Astrocyte (in vitro differentiated cells and primary cell): ENCODE measurements at regions not wholly inside any gene's neighbourhood (a gene's known extent, or its start where the extent isn't known, plus 50 kb on each side); places are given as distances from the start of the nearest gene placed in this dataset.

Experiments used
- DNase-seq: peaks from one replicate; pipeline ENCODE4 v3.0.0-alpha.2; 2010; ENCODE audit warnings: low read depth
- FAIRE-seq: peaks from 2 replicates; lab custom pipeline; 2011; peaks lifted over from hg19 to GRCh38; lab: Jason Lieb, UNC
- H2AFZ ChIP-seq: 2 replicates; pipeline ENCODE4 v1.6.0; 2012; ENCODE audit warnings: low read depth, low read length, inconsistent platforms
- H3K27ac ChIP-seq: 2 replicates; pipeline ENCODE4 v1.5.1; 2011; ENCODE audit warnings: low read depth, low read length, inconsistent platforms
- H3K27me3 ChIP-seq: 2 replicates; pipeline ENCODE4 v1.6.0; 2011; ENCODE audit warnings: low read length, inconsistent platforms; ENCODE audit not compliant: insufficient read depth
- H3K36me3 ChIP-seq: 2 replicates; pipeline ENCODE4 v1.5.1; 2011; ENCODE audit warnings: low read length, inconsistent platforms; ENCODE audit not compliant: insufficient read depth
- H3K4me1 ChIP-seq: 2 replicates; pipeline ENCODE4 v1.5.1; 2011; ENCODE audit warnings: low read length, inconsistent platforms; ENCODE audit not compliant: insufficient read depth
- H3K4me2 ChIP-seq: 2 replicates; pipeline ENCODE4 v1.6.0; 2012; ENCODE audit warnings: low read length, inconsistent platforms
- H3K4me3 ChIP-seq: 2 replicates; pipeline ENCODE4 v1.5.1; 2011; ENCODE audit warnings: low read depth, mild to moderate bottlenecking, low read length, inconsistent platforms; ENCODE audit not compliant: insufficient read depth
- H3K79me2 ChIP-seq: 2 replicates; pipeline ENCODE4 v1.6.0; 2012; ENCODE audit warnings: mild to moderate bottlenecking, low read length, inconsistent platforms; ENCODE audit not compliant: insufficient read depth
- H3K9ac ChIP-seq: 2 replicates; pipeline ENCODE4 v1.6.0; 2012; ENCODE audit warnings: mild to moderate bottlenecking, low read length, inconsistent platforms
- H3K9me3 ChIP-seq: 2 replicates; pipeline ENCODE4 v1.5.1; 2012; ENCODE audit warnings: low read depth, mild to moderate bottlenecking, low read length, inconsistent platforms; ENCODE audit not compliant: insufficient read depth
- H4K20me1 ChIP-seq: 2 replicates; pipeline ENCODE4 v1.6.0; 2012; ENCODE audit warnings: low read length, inconsistent platforms; ENCODE audit not compliant: insufficient read depth
- H3K27ac Mint-ChIP-seq: one replicate; pipeline ENCODE4 v1.8.0; 2021; ENCODE audit warnings: mild to moderate bottlenecking, mixed read lengths; ENCODE audit not compliant: unreplicated experiment
- H3K27me3 Mint-ChIP-seq: one replicate; pipeline ENCODE4 v1.8.0; 2021; ENCODE audit warnings: low read depth, mixed read lengths; ENCODE audit not compliant: unreplicated experiment
- H3K36me3 Mint-ChIP-seq: one replicate; pipeline ENCODE4 v1.8.0; 2021; ENCODE audit warnings: low read depth, mixed read lengths; ENCODE audit not compliant: unreplicated experiment
- H3K4me1 Mint-ChIP-seq: one replicate; pipeline ENCODE4 v1.8.0; 2021; ENCODE audit warnings: low read depth, mixed read lengths; ENCODE audit not compliant: unreplicated experiment
- H3K4me3 Mint-ChIP-seq: one replicate; pipeline ENCODE4 v1.8.0; 2021; ENCODE audit warnings: mild to moderate bottlenecking, moderate library complexity, mixed read lengths; ENCODE audit not compliant: unreplicated experiment
- H3K9me3 Mint-ChIP-seq: one replicate; pipeline ENCODE4 v1.8.0; 2021; ENCODE audit warnings: mild to moderate bottlenecking, mixed read lengths; ENCODE audit not compliant: unreplicated experiment
- CTCF ChIP-seq: IDR thresholded peaks from 2 replicates; pipeline ENCODE4 v1.5.1; 2011; ENCODE audit warnings: low read depth, mild to moderate bottlenecking, inconsistent platforms, low read length, moderate library complexity; ENCODE audit not compliant: insufficient read depth
- EZH2 ChIP-seq: IDR thresholded peaks from 2 replicates; pipeline ENCODE4 v1.6.1; 2012; ENCODE audit warnings: mild to moderate bottlenecking, low read length, inconsistent platforms; ENCODE audit not compliant: insufficient read depth

GRCh38 chr15:96408591-96409183 lies 78.2 kb downstream of the NR2F2 start:
- Mint-ChIP-seq H3K4me1 (peaks cover 7% of the 10 kb centered on the region), H3K27ac (no peak overlapping the region), H3K4me3 (no peak overlapping the region), H3K9me3 (peaks cover 1% of the 10 kb centered on the region), H3K27me3 (peaks cover 88% of the 10 kb centered on the region), H3K36me3 (no peaks in the 10 kb centered on the region)
- Histone ChIP-seq H3K9ac (no peak overlapping the region), H3K27ac (no peak overlapping the region), H3K4me1 (peaks cover 12% of the 10 kb centered on the region), H3K27me3 (peaks cover 77% of the 10 kb centered on the region), H3K4me2 (peak overlapping the region; percentile 83), H3K4me3 (peak overlapping the region; percentile 38), H3K79me2 (no peaks in the 10 kb centered on the region), H3K36me3 (no peaks in the 10 kb centered on the region), H4K20me1 (no peaks in the 10 kb centered on the region), H2AFZ (no peak overlapping the region), H3K9me3 (peaks cover 3% of the 10 kb centered on the region)
- DNase-seq, result no peak
- no peak for FAIRE-seq
- TF ChIP-seq CTCF, result no peak
- TF ChIP-seq EZH2, result no peak

DNA sequence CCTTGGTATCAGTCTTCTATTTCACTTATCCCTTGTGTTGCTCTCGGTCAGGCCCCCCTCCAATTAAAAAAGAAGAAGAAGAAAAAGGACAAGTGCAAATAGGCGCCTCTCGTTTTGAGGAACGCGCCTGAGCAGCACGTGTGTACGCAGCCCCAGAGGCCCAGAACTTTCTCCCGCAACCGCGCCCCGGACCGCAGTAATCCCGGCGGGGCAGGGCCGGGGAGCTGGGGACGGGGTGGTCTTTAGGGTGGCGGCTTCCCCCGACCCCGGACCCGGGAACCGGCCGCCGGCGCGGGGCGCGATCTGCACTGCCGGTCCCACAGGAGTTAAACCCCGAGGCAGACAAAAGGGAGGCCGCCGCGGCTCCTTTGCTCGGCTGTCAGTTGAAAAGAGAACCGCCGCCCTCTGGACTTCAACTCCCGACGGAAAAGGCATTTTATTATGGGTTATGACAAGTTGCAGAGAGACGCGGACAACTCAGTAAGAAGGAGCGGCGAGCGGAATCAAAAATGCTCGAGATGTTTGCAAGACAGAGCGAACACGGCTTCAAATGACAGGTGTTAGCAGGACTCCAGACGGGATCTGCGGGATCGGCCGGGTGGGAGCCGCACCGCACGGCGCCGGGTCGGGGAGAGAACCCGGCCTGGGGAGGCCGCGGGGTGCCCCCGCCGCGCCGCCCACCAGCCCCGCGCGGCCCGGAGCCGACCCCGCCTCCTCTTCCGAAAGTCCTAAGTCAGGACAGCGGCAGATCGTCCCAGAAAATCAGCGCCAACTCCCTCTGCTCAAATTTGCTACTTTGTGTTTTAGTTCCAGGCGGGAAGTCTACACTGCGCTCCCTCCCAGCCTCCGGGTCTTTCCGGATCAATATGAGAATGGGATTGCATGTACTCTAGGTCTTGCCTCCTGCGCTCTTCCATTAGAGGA lies 79.0 kb downstream of the NR2F2 start:
- Histone ChIP-seq H3K4me3 (peak overlapping the region; percentile 38), H3K36me3 (no peaks in the 10 kb centered on the region), H3K4me1 (peaks cover 12% of the 10 kb centered on the region), H4K20me1 (no peaks in the 10 kb centered on the region), H3K27me3 (peaks cover 83% of the 10 kb centered on the region), H3K9me3 (peaks cover 3% of the 10 kb centered on the region), H3K9ac (no peak overlapping the region), H2AFZ (peak overlapping the region; percentile 54), H3K4me2 (peak overlapping the region; percentile 83), H3K79me2 (no peaks in the 10 kb centered on the region), H3K27ac (no peak overlapping the region)
- H3K9me3 Mint-ChIP-seq, result peaks cover 1% of the 10 kb centered on the region
- H3K27ac Mint-ChIP-seq, result no peak overlapping the region
- H3K36me3 Mint-ChIP-seq, result no peaks in the 10 kb centered on the region
- DNase-seq, result peak; percentile 1
- H3K4me1 Mint-ChIP-seq, result peaks cover 7% of the 10 kb centered on the region
- no peak for FAIRE-seq
- TF ChIP-seq CTCF (no peak), EZH2 (peak; percentile 99)
- no peak overlapping the region for H3K4me3 Mint-ChIP-seq
- peaks cover 90% of the 10 kb centered on the region for H3K27me3 Mint-ChIP-seq
